Coronary artery (tissue), 2 donors: ENCODE measurements at regions not wholly inside any gene's neighbourhood (a gene's known extent, or its start where the extent isn't known, plus 50 kb on each side); places are given as distances from the start of the nearest gene placed in this dataset.

Source experiments
- DNase-seq: peaks from one replicate; pipeline ENCODE4 v3.0.0-alpha.2; 2017; ENCODE audit warnings: low spot score
- H3K27ac ChIP-seq, 2 donors: fragments of 200-600 bp; sonication (generic); one replicate each; pipeline ENCODE4 v1.5.1; 2016 to 2019
- H3K4me3 ChIP-seq: fragments of 200-600 bp; sonication (generic); 2 replicates; pipeline ENCODE4 v1.5.1; 2016; ENCODE audit warnings: mild to moderate bottlenecking, moderate library complexity
- CTCF ChIP-seq: fragments of 200-600 bp; sonication (generic); IDR thresholded peaks from one replicate; pipeline ENCODE4 v1.5.1; 2019; ENCODE audit warnings: antibody characterized with exemption

- DNase-seq, result no peak
- no peak for TF ChIP-seq CTCF
- Histone ChIP-seq H3K4me3 (no peak overlapping the region), H3K27ac (no peak overlapping the region)
Measured at GRCh38 chr10:100688201-100688600, 57.2 kb upstream of the PAX2 start.

- H3K4me3 ChIP-seq, result no peak overlapping the region
- DNase-seq, result no peak
- H3K27ac ChIP-seq, result no peak overlapping the region
- TF ChIP-seq CTCF, result no peak
Measured at GRCh38 chr10:100693821-100694220, 51.6 kb upstream of the PAX2 start.
